Activated CD8-positive, alpha-beta memory T cell treated with anti-CD3 and anti-CD28 coated beads, Interleukin-2, amount 10 ng/mL, durations not matched to agents 7 days and 5 days (primary cell): ENCODE measurements at regions not wholly inside any gene's neighbourhood (a gene's known extent, or its start where the extent isn't known, plus 50 kb on each side); places are given as distances from the start of the nearest gene placed in this dataset.

ENCODE experiments used
- ATAC-seq: fragments of 150-1000 bp; cut with Tn5 transposase; one replicate; pipeline ENCODE4 v1.10.0; 2021; ENCODE audit warnings: moderate library complexity
- CTCF ChIA-PET: fragments of 350-600 bp; sonication (Branson Sonifier 250); formaldehyde crosslinking; loops from one replicate; lab custom pipeline; 2021; ENCODE audit warnings: antibody characterized with exemption; lab: Charles Lee
- DNase-seq: peaks from one replicate; pipeline ENCODE4 v3.0.0-alpha.2; 2020
- H3K27ac Mint-ChIP-seq: one replicate; pipeline ENCODE4 v1.8.0; 2021; ENCODE audit warnings: mild to moderate bottlenecking, mixed read lengths
- H3K27me3 Mint-ChIP-seq: one replicate; pipeline ENCODE4 v1.8.0; 2021; ENCODE audit warnings: mixed read lengths
- H3K36me3 Mint-ChIP-seq: one replicate; pipeline ENCODE4 v1.8.0; 2021; ENCODE audit warnings: mild to moderate bottlenecking, mixed read lengths
- H3K4me1 Mint-ChIP-seq: one replicate; pipeline ENCODE4 v1.8.0; 2021; ENCODE audit warnings: mixed read lengths
- H3K4me3 Mint-ChIP-seq: one replicate; pipeline ENCODE4 v1.8.0; 2021; ENCODE audit warnings: mild to moderate bottlenecking, moderate library complexity, mixed read lengths
- H3K9me3 Mint-ChIP-seq: one replicate; pipeline ENCODE4 v1.8.0; 2022; ENCODE audit warnings: low read depth, mixed read lengths

DNA sequence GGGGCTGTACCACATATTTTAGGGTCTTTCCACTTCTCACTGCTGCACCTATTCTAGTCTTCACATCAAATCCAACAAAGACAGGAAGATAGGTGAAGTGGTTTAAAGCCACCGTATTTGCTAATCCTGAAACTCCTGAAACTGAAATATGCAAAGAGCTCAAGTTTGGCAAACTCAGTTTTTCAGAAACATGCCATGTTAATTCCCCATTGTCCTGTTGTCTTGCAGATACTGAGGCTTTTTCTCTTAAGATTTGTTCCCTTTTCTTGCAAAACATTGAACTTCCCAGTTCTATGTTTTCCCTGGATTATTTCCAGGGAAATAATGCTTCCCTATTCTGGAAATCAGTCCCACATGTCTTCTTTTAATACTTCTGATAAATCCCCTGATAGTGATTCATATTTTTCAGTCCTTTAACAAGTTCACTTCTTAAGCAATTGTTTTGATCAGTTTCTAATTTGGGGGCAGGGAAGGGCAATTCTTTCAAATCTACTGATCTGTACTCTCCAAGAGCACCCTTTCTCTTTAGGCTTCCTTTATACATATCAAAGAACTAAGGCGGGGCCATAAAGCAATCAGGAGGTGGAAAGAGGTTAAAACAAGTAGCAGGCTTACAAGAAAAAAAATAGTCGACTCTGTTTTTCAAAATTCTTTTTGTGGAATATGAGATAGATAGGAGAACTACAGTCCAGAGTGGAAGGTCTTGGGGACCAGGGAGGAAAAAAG, 648.5 kb downstream of the BNC2 start:
- H3K4me1 Mint-ChIP-seq: no peaks in the 10 kb centered on the region
- CTCF ChIA-PET: no interaction called here

DNA sequence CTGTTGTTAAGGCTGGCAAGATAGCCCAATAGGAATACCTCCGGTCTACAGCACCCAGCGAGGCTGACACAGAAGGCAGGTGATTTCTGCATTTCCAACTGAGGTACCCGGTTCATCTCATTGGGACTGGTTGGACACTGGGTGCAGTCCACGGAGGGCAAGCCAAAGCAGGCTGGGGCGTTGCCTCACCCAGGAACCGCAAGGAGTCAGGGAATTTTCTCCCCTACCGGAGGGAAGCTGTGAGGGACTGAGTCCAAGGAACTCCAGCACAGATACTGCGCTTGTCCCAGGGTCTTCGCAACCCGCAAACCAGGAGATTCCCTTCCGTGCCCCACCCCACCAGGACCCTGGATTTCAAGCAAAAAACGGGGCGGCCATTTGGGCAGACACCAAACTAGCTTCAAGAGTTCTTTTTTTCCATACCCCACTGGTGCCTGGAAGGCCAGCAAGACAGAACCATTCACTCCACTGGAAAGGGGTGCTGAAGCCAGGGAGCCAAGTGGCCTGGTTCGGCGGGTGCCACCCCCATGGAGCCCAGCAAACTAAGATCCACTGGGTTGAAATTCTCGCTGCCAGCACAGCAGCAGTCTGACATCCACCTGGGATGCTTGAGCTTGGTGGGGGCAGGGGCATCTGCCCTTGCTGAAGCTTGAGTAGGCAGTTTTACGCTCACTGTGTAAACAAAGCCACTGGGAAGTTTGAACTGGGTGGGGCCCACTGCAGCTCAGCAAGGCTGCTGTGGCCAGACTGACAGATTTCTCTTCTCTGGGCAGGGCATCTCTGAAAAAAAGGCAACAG, 647.2 kb downstream of the BNC2 start:
- Mint-ChIP-seq H3K27me3 (no peaks in the 10 kb centered on the region), H3K9me3 (peaks cover 9% of the 10 kb centered on the region), H3K27ac (no peak overlapping the region), H3K36me3 (no peaks in the 10 kb centered on the region), H3K4me3 (no peak overlapping the region), H3K4me1 (no peaks in the 10 kb centered on the region)
- no peak for DNase-seq
- no peak for ATAC-seq
- CTCF ChIA-PET: no interaction called here

More for the DNA sequence above, 648.5 kb downstream of the BNC2 start:
- ATAC-seq (no peak), DNase-seq (no peak)
- Mint-ChIP-seq H3K27ac (no peak overlapping the region), H3K27me3 (no peaks in the 10 kb centered on the region), H3K36me3 (no peaks in the 10 kb centered on the region), H3K4me3 (no peak overlapping the region), H3K9me3 (peaks cover 9% of the 10 kb centered on the region)

DNA sequence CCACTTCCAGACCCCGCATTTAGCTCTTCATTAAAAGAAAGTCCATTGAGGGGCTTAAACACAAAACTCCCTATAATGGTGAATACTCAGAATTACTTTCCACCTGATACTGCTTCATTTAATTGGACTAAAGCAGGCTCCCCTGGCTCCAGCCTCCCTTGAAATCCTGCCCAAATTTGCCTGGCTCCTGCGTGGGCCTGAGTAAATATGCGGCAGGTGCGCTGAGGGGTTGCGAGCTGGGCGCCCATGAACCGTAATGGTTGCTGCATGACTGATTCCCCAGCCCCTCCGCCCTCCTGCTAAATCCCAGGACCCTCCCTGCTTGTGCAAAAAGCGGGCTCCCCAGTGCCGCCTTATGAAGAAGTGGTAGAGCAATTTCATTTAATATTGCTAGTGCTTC, 639.7 kb downstream of the BNC2 start:
- Mint-ChIP-seq H3K9me3 (peaks cover 11% of the 10 kb centered on the region), H3K27me3 (no peaks in the 10 kb centered on the region), H3K27ac (no peak overlapping the region), H3K4me1 (no peaks in the 10 kb centered on the region), H3K4me3 (no peak overlapping the region), H3K36me3 (no peaks in the 10 kb centered on the region)
- CTCF ChIA-PET: no interaction called here
- DNase-seq (no peak), ATAC-seq (no peak)

DNA sequence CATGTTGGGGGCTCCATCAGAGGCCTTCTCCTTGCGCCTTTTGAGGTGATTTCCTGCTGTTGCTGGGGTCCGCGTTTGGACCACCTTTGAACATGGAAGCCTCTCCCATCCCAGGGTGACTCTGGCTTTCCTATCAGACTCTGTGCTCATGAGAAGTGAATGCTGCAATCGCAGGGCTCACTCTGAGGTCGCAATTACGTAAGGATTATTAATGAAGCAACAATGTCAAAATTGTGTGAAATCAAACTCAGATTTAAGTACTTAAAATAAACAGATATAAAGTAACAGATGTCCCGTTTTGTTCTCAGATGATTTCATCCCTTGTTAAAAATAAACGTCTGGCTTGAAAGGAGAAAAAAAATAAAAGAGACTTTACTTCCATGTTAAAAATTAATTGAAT, 634.2 kb downstream of the BNC2 start:
- peaks cover 15% of the 10 kb centered on the region for H3K9me3 Mint-ChIP-seq
- H3K36me3 Mint-ChIP-seq: no peaks in the 10 kb centered on the region
- CTCF ChIA-PET: no interaction called here
- H3K4me3 Mint-ChIP-seq: no peak overlapping the region
- no peaks in the 10 kb centered on the region for H3K4me1 Mint-ChIP-seq
- H3K27me3 Mint-ChIP-seq: no peaks in the 10 kb centered on the region
- H3K27ac Mint-ChIP-seq: no peak overlapping the region
- DNase-seq: no peak
- ATAC-seq: no peak

GRCh38 chr9:16236882-16237281, 633.6 kb downstream of the BNC2 start:
- CTCF ChIA-PET: no interaction called here
- no peak overlapping the region for H3K4me3 Mint-ChIP-seq
- H3K4me1 Mint-ChIP-seq: no peaks in the 10 kb centered on the region
- H3K27ac Mint-ChIP-seq: no peak overlapping the region
- no peaks in the 10 kb centered on the region for H3K36me3 Mint-ChIP-seq
- DNase-seq (no peak), ATAC-seq (no peak)
- no peaks in the 10 kb centered on the region for H3K27me3 Mint-ChIP-seq
- H3K9me3 Mint-ChIP-seq: peaks cover 15% of the 10 kb centered on the region

- peaks cover 15% of the 10 kb centered on the region for H3K9me3 Mint-ChIP-seq
- no peaks in the 10 kb centered on the region for H3K4me1 Mint-ChIP-seq
- ATAC-seq: no peak
- CTCF ChIA-PET: no interaction called here
- H3K27ac Mint-ChIP-seq: no peak overlapping the region
- H3K4me3 Mint-ChIP-seq: no peak overlapping the region
- H3K36me3 Mint-ChIP-seq: no peaks in the 10 kb centered on the region
- DNase-seq: no peak
- no peaks in the 10 kb centered on the region for H3K27me3 Mint-ChIP-seq
Measured at GRCh38 chr9:16238623-16239138, 631.8 kb downstream of the BNC2 start.

DNA sequence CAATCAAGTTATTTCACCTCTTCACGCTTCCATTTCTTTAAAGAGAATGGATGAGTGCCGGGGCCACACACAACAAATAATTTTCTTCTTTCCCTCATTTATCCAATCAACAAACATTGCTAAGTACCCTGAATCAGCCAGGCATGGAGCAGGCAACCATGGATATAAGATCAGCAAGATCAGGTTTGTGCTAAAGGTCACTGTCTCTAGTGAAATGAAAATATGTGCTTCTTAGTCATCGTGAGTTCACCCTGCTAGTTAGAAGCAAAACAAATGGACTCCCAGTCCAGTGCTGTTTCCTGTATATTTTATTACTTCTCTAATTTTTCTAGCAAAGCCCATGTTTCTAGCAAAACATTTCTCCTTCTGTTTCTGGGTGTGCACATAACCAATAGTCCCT, 629.2 kb downstream of the BNC2 start:
- no peaks in the 10 kb centered on the region for H3K27me3 Mint-ChIP-seq
- CTCF ChIA-PET: no interaction called here
- peaks cover 5% of the 10 kb centered on the region for H3K9me3 Mint-ChIP-seq
- ATAC-seq: no peak
- H3K27ac Mint-ChIP-seq: no peak overlapping the region
- no peak for DNase-seq
- no peaks in the 10 kb centered on the region for H3K36me3 Mint-ChIP-seq
- no peak overlapping the region for H3K4me3 Mint-ChIP-seq
- H3K4me1 Mint-ChIP-seq: no peaks in the 10 kb centered on the region

GRCh38 chr9:16243798-16244197, 626.7 kb downstream of the BNC2 start:
- H3K4me1 Mint-ChIP-seq: no peaks in the 10 kb centered on the region
- H3K27ac Mint-ChIP-seq: no peak overlapping the region

DNA sequence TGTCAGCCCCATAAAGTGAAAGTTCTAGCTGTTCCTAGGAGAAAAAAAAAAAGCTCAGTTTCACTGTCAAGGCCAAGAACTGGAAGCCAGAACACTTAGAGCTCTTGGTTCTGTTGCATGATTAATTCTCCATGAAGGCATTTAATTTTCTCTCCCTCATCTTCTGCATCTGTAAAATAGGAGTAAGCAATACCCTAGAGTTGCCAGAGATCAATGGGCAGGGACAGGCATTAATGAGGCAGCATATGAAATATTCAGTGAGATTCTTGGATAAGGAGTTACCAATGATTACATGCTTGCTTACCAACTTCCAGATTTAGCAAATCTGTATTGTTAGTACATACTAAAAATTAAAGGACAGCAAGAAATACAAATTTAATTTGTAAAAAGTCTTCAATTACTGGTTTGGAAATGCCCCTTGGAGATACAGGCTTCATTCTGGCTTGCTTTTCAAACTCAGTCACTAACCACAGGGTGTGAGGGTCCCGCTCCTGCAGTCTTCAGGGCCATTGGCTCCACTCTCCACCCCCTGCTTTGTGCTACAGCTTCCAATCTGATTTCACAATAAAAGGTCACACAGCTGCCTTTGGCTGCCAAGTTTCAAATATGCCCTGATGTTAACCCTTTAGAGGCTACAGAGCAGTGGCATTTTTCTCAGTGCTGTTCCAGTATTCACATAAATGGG, 624.6 kb downstream of the BNC2 start:
- H3K4me1 Mint-ChIP-seq: no peaks in the 10 kb centered on the region
- no peak for DNase-seq
- ATAC-seq: no peak
- peaks cover 3% of the 10 kb centered on the region for H3K9me3 Mint-ChIP-seq
- no peak overlapping the region for H3K4me3 Mint-ChIP-seq
- H3K27me3 Mint-ChIP-seq: no peaks in the 10 kb centered on the region
- H3K36me3 Mint-ChIP-seq: no peaks in the 10 kb centered on the region
- H3K27ac Mint-ChIP-seq: no peak overlapping the region
- CTCF ChIA-PET: no interaction called here

More at GRCh38 chr9:16243798-16244197, 626.7 kb downstream of the BNC2 start:
- CTCF ChIA-PET: no interaction called here
- Mint-ChIP-seq H3K9me3 (peaks cover 3% of the 10 kb centered on the region), H3K36me3 (no peaks in the 10 kb centered on the region), H3K27me3 (no peaks in the 10 kb centered on the region), H3K4me3 (no peak overlapping the region)
- ATAC-seq (no peak), DNase-seq (no peak)

- CTCF ChIA-PET: no interaction called here
- H3K27ac Mint-ChIP-seq: no peak overlapping the region
Measured at GRCh38 chr9:16246785-16247184, 623.7 kb downstream of the BNC2 start.

DNA sequence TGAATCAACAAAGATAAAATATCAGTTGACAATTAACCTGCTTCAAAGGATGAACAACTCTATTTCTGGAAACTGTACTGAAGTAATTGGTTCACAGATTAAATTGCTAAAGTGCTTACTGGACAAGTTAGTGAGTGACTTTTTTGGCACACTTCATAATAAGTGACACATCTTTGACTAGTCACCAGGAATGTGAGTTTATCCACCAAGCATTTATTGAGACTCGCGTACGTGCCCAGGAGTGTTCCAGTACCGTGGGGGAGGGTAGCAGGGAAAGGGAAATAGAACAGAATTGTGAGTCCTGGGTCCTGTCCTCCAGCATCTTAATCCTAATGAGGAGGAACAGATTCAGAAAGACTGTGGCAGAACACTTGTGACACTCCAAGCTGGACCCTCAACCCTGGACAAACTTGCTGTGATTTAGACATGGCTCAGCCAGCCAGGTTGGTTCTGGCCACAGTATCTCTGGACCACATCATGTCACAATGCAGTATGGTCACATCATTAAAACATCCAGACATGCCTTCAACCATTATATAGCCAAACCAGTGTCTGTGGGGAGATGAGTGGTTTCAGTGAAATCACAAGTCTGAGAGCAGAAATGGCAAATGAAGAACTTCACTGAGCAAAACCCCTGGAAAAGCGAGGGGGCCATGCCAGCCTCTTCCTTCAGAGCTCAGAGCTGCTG, 623.1 kb downstream of the BNC2 start:
- CTCF ChIA-PET: no interaction called here
- Mint-ChIP-seq H3K4me1 (no peaks in the 10 kb centered on the region), H3K27me3 (no peaks in the 10 kb centered on the region), H3K36me3 (no peaks in the 10 kb centered on the region), H3K4me3 (no peak overlapping the region), H3K9me3 (no peaks in the 10 kb centered on the region), H3K27ac (no peak overlapping the region)
- DNase-seq: no peak
- no peak for ATAC-seq

More at GRCh38 chr9:16246785-16247184, 623.7 kb downstream of the BNC2 start:
- H3K27me3 Mint-ChIP-seq: no peaks in the 10 kb centered on the region
- H3K36me3 Mint-ChIP-seq: no peaks in the 10 kb centered on the region
- DNase-seq (no peak), ATAC-seq (no peak)
- no peaks in the 10 kb centered on the region for H3K4me1 Mint-ChIP-seq
- H3K9me3 Mint-ChIP-seq: no peaks in the 10 kb centered on the region
- no peak overlapping the region for H3K4me3 Mint-ChIP-seq

- H3K27ac Mint-ChIP-seq: no peak overlapping the region
- no peaks in the 10 kb centered on the region for H3K4me1 Mint-ChIP-seq
- no peaks in the 10 kb centered on the region for H3K9me3 Mint-ChIP-seq
- no peaks in the 10 kb centered on the region for H3K27me3 Mint-ChIP-seq
- DNase-seq (no peak), ATAC-seq (no peak)
- no peak overlapping the region for H3K4me3 Mint-ChIP-seq
- CTCF ChIA-PET: no interaction called here
- no peaks in the 10 kb centered on the region for H3K36me3 Mint-ChIP-seq
Measured at GRCh38 chr9:16248822-16249221, 621.6 kb downstream of the BNC2 start.

DNA sequence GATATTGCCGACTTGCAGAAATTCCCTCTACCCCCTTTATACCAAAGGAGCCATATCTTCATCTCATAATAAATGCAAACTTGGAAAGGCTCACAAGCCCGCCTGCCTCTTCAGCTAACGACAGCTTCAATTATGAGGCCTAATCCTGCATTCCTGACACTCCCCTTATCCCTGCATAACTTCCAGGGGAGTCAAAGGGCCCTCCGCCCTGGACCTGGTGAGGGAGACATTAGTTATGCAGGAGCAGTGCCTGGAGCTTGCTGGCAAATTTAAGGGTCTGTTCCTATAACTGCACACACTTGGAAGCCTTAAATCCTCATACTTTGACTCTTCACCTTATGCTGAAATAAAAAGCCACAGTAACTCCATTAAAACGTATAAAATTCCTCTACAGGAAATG, 617.9 kb downstream of the BNC2 start:
- Mint-ChIP-seq H3K9me3 (no peaks in the 10 kb centered on the region), H3K36me3 (no peaks in the 10 kb centered on the region), H3K4me3 (no peak overlapping the region), H3K27me3 (no peaks in the 10 kb centered on the region), H3K27ac (no peak overlapping the region), H3K4me1 (no peaks in the 10 kb centered on the region)
- CTCF ChIA-PET: no interaction called here
- DNase-seq (no peak), ATAC-seq (no peak)
